OCI-M1 (cell line): ENCODE measurements at regions not wholly inside any gene's neighbourhood (a gene's known extent, or its start where the extent isn't known, plus 50 kb on each side); places are given as distances from the start of the nearest gene placed in this dataset.
"Not testable (repeated sequence)": the region's sequence is repeated elsewhere in the genome, so short reads cannot be mapped to it uniquely, and the experiment has no call there.

ENCODE experiments used
- DNase-seq: peaks from one replicate; lab custom pipeline; 2025; lab: John Stamatoyannopoulos, UW

- DNase-seq, result no peak
Observed at GRCh38 chr20:12821249-12821648, 187.5 kb upstream of the SPTLC3 start.

GRCh38 chr20:12823734-12824133, 185.0 kb upstream of the SPTLC3 start:
- no peak for DNase-seq

DNA sequence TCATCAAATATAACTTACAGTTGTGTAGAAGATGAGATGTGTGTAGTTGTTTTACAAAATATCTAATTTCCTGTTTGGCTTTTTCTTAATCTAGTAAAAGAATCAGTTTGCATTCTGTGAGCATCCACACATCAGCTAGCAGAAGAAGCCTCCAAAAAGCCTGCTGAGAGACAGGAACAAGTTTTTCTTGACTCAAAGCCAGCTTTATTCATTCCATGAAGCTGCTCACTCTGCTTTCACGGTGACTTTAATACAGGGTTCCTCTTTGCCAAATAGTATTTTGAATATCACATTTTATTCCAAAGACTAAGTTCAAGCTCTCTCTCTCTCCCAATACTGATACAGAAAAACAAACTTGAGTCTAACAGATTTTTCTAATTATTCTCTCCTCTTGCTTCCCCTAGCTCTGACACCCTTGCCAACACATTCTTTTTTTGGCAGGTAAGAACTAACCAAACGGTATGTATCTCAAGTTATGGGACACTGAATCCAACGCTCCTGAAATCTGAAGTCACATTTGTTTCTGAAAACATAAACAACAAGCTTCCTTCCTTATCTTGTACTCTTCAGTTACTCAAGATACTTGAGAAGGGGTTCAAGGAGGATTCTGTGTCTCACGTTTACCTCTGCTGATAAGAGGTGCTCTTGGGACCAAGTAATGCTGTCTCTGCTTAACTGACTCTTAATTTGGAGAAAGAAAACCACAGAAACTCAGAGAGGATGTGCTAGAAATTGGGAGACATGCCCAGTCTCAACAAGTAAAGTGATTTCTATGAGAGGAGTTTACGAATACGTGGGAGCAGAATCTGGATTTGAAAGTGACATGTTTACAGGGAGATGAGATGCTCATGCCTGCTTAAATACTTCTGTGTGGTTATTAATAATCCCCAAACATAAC, 184.2 kb upstream of the SPTLC3 start:
- DNase-seq, result no peak

DNA sequence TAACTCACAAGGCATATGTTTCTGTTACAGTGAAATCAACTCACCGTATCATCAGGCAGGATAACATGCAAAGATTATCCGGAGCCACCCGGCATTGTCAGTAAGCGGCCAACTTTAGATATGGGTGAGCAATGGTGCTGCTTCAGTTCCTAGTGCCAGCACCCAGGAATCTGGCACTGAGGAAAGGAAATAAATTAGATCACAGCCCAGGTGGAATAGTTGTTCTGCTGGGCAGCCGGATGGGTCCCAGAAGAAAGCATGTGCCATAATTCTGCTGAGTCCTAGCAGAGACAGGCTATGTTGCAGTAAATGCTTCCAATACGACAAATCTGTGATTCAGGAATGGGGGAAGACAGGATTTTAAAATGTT, 183.6 kb upstream of the SPTLC3 start:
- no peak for DNase-seq

GRCh38 chr20:12827816-12828385, 180.9 kb upstream of the SPTLC3 start:
- no peak for DNase-seq

DNA sequence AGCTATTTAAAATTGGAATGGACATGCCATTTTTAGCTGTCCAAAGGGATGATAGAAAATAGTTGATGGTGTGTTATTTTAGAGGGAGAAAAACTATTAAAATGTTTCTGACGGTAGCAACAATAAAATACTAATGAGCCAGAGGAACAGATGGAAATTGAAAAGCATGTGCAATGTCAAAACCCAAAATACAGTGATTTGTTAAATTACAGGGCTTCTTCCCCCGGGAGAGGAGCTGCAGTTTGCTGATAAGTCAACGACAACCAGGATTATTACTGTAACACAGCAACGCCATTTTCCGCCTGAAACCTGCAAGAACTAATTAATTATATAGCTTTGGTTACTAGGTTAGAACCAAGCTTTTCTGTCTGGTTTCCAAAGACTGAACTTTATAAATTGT, 179.6 kb upstream of the SPTLC3 start:
- DNase-seq, result no peak

GRCh38 chr20:12833861-12834260, 174.9 kb upstream of the SPTLC3 start:
- no peak for DNase-seq

- no peak for DNase-seq
Observed at GRCh38 chr20:12835999-12836398, 172.8 kb upstream of the SPTLC3 start.

- no peak for DNase-seq
Observed at GRCh38 chr20:12837646-12838045, 171.1 kb upstream of the SPTLC3 start.

- no peak for DNase-seq
Observed at GRCh38 chr20:12838261-12838866, 170.4 kb upstream of the SPTLC3 start.

DNA sequence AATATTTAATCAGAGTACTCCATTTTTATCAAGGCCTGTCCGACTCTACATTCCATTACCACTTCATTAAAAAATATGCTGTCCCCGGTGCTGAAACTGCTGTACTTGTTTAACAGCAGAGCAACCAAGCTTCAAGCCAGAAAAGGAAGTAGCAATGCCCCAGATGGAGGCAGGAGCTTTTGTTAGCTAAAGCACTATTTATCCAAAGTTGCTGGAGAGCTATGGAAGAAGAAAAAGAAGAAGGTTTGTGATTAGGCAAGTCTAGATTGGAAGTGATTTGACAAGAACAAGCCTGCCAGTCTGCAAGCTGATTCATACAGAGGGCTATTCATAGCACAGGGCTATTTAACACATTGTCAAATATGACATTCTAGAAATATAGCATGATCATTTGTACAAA, 160.9 kb upstream of the SPTLC3 start:
- DNase-seq, result peak; percentile 25

- DNase-seq, result no peak
Observed at GRCh38 chr20:12849225-12849910, 159.4 kb upstream of the SPTLC3 start.

DNA sequence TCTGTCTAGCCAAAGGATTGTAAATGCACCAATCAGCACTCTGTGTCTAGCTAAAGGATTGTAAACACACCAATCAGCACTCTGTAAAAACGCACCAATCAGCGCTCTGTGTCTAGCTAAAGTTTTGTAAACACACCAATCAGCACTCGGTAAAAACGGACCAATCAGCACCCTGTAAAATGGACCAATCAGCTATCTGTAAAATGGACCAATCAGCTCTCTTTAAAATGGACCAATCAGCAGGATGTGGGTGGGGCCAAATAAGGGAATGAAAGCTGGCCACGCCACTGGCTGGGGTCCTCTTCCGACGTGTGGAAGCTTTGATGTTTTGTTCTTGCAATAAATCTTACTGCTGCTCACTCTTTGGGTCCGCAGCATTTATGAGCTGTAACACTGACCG, 151.1 kb upstream of the SPTLC3 start:
- DNase-seq, result not testable (repeated sequence)

DNA sequence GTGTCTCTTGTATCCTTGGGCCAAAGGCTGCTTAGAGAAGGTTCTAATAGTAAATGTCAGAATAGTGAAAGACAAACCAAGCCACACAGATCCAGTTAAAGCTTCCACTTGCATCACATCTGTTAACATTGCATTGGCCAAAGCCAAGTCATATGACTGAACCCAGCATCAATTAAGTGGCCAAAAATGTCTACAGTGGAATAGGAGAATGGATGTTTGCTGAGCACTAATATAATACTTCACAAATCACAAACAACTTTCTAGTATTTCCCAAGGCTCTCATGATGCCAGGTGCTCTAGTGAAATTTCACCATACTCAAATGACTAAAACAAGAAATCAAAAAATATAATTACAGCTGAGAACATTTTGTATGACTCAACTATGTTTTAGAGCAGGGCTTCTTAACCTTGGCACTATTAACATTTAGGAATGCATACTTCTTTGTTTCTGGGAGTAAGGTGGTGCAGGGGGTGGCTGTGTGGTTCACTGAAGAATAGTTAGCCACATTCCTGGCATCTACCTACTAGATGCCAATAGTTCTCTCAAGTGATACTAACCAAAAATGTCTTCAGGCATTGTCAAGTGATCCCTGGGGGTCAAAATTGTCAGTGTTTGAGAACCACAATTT, 148.0 kb upstream of the SPTLC3 start:
- DNase-seq, result no peak

GRCh38 chr20:12869669-12870068, 139.1 kb upstream of the SPTLC3 start:
- no peak for DNase-seq

GRCh38 chr20:12870588-12870987, 138.2 kb upstream of the SPTLC3 start:
- no peak for DNase-seq

DNA sequence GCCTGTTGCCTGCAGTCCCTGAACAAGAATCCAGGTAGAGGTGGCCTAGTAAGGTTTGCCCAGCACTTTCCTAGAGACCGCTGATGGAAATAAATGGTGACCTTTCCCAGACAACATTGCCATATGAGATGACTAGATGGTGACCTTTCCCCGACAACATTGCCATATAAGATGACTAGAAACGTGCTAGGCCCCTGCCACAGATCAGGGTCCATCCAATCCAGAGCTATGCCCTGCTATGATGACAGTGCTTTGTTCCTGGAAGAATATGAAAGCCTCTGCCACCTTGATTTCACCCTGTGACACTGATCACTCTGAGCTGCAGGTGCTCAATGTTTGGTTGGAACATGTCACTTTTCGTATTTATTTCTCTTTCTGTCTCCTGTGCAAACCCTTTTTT, 133.8 kb upstream of the SPTLC3 start:
- no peak for DNase-seq

DNA sequence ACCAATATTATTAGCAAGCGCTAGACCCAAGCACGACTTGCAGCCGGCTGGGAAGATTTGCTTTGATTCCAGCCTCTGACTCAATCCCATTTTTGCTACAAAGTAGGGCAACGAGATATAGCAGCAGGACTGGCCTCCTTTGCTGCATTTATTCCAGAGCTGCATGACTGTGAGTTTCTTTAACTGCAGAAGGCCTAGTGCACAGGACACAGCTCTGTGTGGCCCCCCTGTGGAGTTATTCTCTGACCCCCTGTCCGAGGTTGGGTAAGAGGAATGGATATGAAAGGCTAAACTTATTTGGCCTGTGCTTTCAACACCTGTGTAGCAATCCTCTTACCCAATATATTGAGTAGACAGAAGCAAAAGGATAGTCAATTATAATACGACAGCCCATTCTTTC, 133.3 kb upstream of the SPTLC3 start:
- no peak for DNase-seq

DNA sequence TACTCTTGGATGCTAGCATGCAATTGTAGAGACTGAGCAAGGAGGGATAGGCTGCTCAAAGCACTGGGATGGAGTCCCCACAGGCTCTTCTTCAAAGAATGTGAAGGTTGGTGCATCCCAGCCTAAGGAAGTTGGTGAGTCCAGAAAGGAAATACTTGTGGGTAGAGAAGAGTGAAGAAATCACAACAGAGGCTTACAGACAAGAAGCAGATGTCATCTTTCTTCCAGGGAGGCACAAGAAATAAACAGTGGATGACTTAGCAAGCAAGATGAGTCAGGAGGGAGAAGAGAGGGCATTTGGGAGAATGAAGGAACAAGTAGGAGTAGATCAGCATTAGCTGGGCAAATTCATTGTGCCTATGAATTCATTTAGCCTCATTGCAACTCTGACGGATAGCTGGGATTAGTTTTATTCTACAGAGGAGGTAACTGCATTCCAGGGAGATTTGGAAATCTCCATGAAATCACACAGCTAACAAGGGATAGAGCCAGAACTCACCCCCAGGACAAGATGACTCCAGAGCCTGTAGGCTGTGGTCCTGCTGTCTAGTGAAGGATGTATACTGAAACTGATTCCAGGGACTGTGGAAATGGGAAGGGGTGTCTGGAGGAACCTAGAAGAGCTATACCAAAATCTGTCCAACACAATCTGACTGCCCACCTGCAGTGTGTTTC, 125.8 kb upstream of the SPTLC3 start:
- no peak for DNase-seq

DNA sequence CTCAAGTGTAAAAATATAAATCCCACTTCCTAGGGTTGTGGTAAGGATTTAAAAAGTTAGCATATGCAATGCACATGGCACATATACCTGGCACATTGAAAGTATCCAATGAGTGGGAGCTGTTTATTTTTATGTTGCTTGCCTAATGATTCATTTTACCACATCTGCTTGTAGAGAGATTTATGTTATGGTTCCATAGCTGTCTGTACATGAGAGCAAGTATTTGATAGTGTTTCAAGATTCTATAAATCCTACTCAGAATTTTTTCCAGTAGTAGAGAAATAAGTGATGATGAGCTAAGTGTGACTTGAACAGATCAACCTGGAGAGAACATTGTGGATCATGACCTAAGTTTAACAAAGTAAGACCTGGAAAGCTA, 125.3 kb upstream of the SPTLC3 start:
- no peak for DNase-seq

GRCh38 chr20:12886618-12887363, 122.0 kb upstream of the SPTLC3 start:
- no peak for DNase-seq
